ENCODE measurements at regions not wholly inside any gene's neighbourhood (a gene's known extent, or its start where the extent isn't known, plus 50 kb on each side); places are given as distances from the start of the nearest gene placed in this dataset.

DNA sequence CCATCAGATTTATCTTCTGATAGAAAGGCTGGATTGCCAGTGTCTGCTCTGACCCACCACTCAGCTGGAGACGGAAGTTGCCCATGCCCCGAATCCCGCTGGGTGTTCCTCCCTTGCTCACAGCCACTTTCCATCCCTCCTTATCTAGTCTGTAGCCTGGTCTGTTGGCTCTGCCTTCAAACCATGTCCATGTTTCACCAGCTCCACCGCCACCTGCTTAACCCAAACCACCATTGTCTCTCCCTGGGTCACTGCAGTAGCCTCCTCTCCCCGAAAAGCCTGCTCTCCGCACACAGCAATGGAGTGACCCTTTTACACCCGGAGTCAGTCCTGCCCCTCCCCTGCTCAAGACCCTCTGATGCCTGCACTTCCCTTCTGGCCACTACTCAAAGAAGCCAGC, 60.4 kb downstream of the GLI2 start:
- H3K79me2 ChIP-seq, result no peaks in the 10 kb centered on the region

GRCh38 chr2:120797421-120798221, 62.0 kb downstream of the GLI2 start:
- H3K27me3 ChIP-seq (ENCODE audit: control insufficient read depth, insufficient read depth, low read length), result no peaks in the 10 kb centered on the region

More for the DNA sequence above, 60.4 kb downstream of the GLI2 start:
- H3K4me2 ChIP-seq (ENCODE audit: low read length), result no peak overlapping the region
- no peak overlapping the region for H3K27ac ChIP-seq
- H3K9ac ChIP-seq, result no peak overlapping the region
- no peak overlapping the region for H3K4me3 ChIP-seq (ENCODE audit: low read depth, low read length)
- no peaks in the 10 kb centered on the region for H3K36me3 ChIP-seq (ENCODE audit: control insufficient read depth, insufficient read depth, low read length)
- no peak for TF ChIP-seq CTCF (IDR thresholded peaks at IDR 0.05)
- H3K27me3 ChIP-seq (ENCODE audit: control insufficient read depth, insufficient read depth, low read length), result no peaks in the 10 kb centered on the region
- no peak overlapping the region for H2AFZ ChIP-seq
- no peaks in the 10 kb centered on the region for H3K9me3 ChIP-seq (ENCODE audit: control insufficient read depth, low read length)
- H3K4me1 ChIP-seq, result no peaks in the 10 kb centered on the region

GRCh38 chr2:120798567-120799247, 63.0 kb downstream of the GLI2 start:
- H2AFZ ChIP-seq, result no peak overlapping the region
- no peak overlapping the region for H3K4me3 ChIP-seq (ENCODE audit: low read depth, low read length)
- H3K9me3 ChIP-seq (ENCODE audit: control insufficient read depth, low read length), result no peaks in the 10 kb centered on the region
- no peaks in the 10 kb centered on the region for H3K4me1 ChIP-seq
- no peak overlapping the region for H3K9ac ChIP-seq
- H3K27me3 ChIP-seq (ENCODE audit: control insufficient read depth, insufficient read depth, low read length), result no peaks in the 10 kb centered on the region
- no peak overlapping the region for H3K27ac ChIP-seq
- H3K79me2 ChIP-seq, result no peaks in the 10 kb centered on the region
- H3K4me2 ChIP-seq (ENCODE audit: low read length), result no peak overlapping the region
- no peaks in the 10 kb centered on the region for H3K36me3 ChIP-seq (ENCODE audit: control insufficient read depth, insufficient read depth, low read length)
- TF ChIP-seq CTCF (IDR thresholded peaks at IDR 0.05), result no peak

More at GRCh38 chr2:120797421-120798221, 62.0 kb downstream of the GLI2 start:
- H3K4me3 ChIP-seq (ENCODE audit: low read depth, low read length), result no peak overlapping the region
- no peak overlapping the region for H3K9ac ChIP-seq
- H3K9me3 ChIP-seq (ENCODE audit: control insufficient read depth, low read length), result no peaks in the 10 kb centered on the region
- no peaks in the 10 kb centered on the region for H3K4me1 ChIP-seq
- no peak for TF ChIP-seq CTCF (IDR thresholded peaks at IDR 0.05)
- no peak overlapping the region for H2AFZ ChIP-seq
- H3K79me2 ChIP-seq, result no peaks in the 10 kb centered on the region
- no peak overlapping the region for H3K27ac ChIP-seq
- no peaks in the 10 kb centered on the region for H3K36me3 ChIP-seq (ENCODE audit: control insufficient read depth, insufficient read depth, low read length)
- H3K4me2 ChIP-seq (ENCODE audit: low read length), result no peak overlapping the region

DNA sequence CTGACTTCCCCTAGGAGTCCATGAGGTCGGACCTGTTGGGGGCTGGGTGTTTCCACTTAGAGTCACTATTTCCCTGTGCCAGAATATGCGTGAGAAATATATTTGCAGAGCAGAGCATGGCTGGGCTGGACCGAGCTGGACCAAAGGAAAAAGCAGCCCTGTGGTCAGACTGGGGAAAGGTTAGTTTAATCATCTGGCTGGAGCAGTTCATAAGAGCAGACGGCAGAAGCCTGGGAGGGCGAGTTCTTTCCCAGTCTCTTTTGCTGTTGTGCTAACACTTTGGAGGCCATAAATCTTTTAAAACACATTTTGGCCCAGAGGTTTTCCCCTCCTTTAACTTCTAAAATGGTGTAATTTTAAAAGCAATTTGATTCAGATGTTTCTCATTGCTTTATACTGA, 66.5 kb downstream of the GLI2 start:
- no peak overlapping the region for H3K27ac ChIP-seq
- H3K4me1 ChIP-seq, result no peaks in the 10 kb centered on the region
- H3K79me2 ChIP-seq, result no peaks in the 10 kb centered on the region

More for the DNA sequence above, 66.5 kb downstream of the GLI2 start:
- Histone ChIP-seq H3K4me3 (ENCODE audit: low read depth, low read length) (no peak overlapping the region), H3K36me3 (ENCODE audit: control insufficient read depth, insufficient read depth, low read length) (no peaks in the 10 kb centered on the region), H3K9ac (no peak overlapping the region), H3K9me3 (ENCODE audit: control insufficient read depth, low read length) (no peaks in the 10 kb centered on the region), H3K4me2 (ENCODE audit: low read length) (no peak overlapping the region), H2AFZ (no peak overlapping the region), H3K27me3 (ENCODE audit: control insufficient read depth, insufficient read depth, low read length) (no peaks in the 10 kb centered on the region)
- TF ChIP-seq CTCF (IDR thresholded peaks at IDR 0.05), result no peak

Measured in parathyroid adenoma (tissue), 2 donors.